Activated CD4-positive, alpha-beta T cell treated with anti-CD3 and anti-CD28 coated beads for 36 hours (primary cell): ENCODE measurements at regions not wholly inside any gene's neighbourhood (a gene's known extent, or its start where the extent isn't known, plus 50 kb on each side); places are given as distances from the start of the nearest gene placed in this dataset.

Experiments used
- ATAC-seq: fragments of 200-7000 bp; cut with Tn5 transposase; one replicate; pipeline ENCODE4 v1.10.0; 2021; ENCODE audit warnings: mild to moderate bottlenecking, moderate library complexity
- CTCF ChIA-PET: fragments of 350-600 bp; sonication (Branson Sonifier 250); formaldehyde crosslinking; loops from one replicate; lab custom pipeline; 2021; ENCODE audit warnings: antibody characterized with exemption; lab: Charles Lee
- POLR2A ChIA-PET: fragments of 350-600 bp; sonication (Branson Sonifier 250); formaldehyde crosslinking; loops from one replicate; lab custom pipeline; 2021; ENCODE audit warnings: antibody characterized with exemption, inconsistent platforms; lab: Charles Lee
- DNase-seq: peaks from one replicate; pipeline ENCODE4 v3.0.0-alpha.2; 2020
- H3K27ac Mint-ChIP-seq: one replicate; pipeline ENCODE4 v1.8.0; 2021; ENCODE audit warnings: mixed read lengths
- H3K27me3 Mint-ChIP-seq: one replicate; pipeline ENCODE4 v1.8.0; 2021; ENCODE audit warnings: mixed read lengths
- H3K36me3 Mint-ChIP-seq: one replicate; pipeline ENCODE4 v1.8.0; 2021; ENCODE audit warnings: low read depth, mixed read lengths
- H3K4me1 Mint-ChIP-seq: one replicate; pipeline ENCODE4 v1.8.0; 2021; ENCODE audit warnings: mixed read lengths
- H3K4me3 Mint-ChIP-seq: one replicate; pipeline ENCODE4 v1.8.0; 2021; ENCODE audit warnings: mild to moderate bottlenecking, moderate library complexity, mixed read lengths
- H3K9me3 Mint-ChIP-seq: one replicate; pipeline ENCODE4 v1.8.0; 2021; ENCODE audit warnings: low read depth, mixed read lengths
- intact Hi-C, 2 experiments: fragments of 100-400 bp; cut with DNase I in 1 of 2; cut with micrococcal nuclease in 1 of 2; formaldehyde crosslinking; loops; one replicate each; pipeline versions ENCODE4 v1.14.2 to v1.15.1; 2022 to 2024; cut with DNase I, micrococcal nuclease

DNA sequence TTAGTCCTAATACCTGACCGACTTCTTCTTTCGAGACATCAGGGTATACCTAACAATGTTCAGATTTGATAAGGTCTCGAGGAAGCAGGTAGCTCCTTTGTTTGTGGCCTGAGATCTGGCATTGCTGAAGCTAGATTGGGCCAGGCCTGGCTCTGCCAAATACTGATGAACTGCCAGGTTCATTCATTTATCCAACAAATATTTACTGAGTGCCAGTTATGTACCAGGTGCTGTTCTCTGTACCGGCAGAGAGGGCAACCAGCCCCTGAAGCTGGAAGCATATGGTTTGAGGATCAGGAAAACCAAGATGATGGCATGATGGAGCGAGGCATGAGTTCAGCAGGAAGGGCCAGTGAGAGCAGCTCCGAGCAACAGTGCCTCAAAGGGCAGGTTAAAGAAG lies 196.2 kb upstream of the NSMCE3 start:
- CTCF ChIA-PET, result no interaction called here
- DNase-seq (no peak), ATAC-seq (no peak)
- H3K4me3 Mint-ChIP-seq, result no peak overlapping the region
- no peaks in the 10 kb centered on the region for H3K4me1 Mint-ChIP-seq
- intact Hi-C loops, result no loop called here
- H3K27ac Mint-ChIP-seq, result no peak overlapping the region
- no peaks in the 10 kb centered on the region for H3K9me3 Mint-ChIP-seq
- H3K36me3 Mint-ChIP-seq, result no peaks in the 10 kb centered on the region
- peaks cover 8% of the 10 kb centered on the region for H3K27me3 Mint-ChIP-seq
- POLR2A ChIA-PET, result no interaction called here

GRCh38 chr15:29465196-29465595 lies 195.6 kb upstream of the NSMCE3 start:
- no peak overlapping the region for H3K27ac Mint-ChIP-seq
- intact Hi-C loops, result no loop called here
- H3K4me3 Mint-ChIP-seq, result no peak overlapping the region
- H3K9me3 Mint-ChIP-seq, result no peaks in the 10 kb centered on the region
- ATAC-seq, result no peak
- H3K36me3 Mint-ChIP-seq, result no peaks in the 10 kb centered on the region
- no peaks in the 10 kb centered on the region for H3K4me1 Mint-ChIP-seq
- no peak for DNase-seq
- ChIA-PET POLR2A (no interaction called here), CTCF (no interaction called here)
- H3K27me3 Mint-ChIP-seq, result peaks cover 8% of the 10 kb centered on the region

GRCh38 chr15:29461877-29462276 lies 192.3 kb upstream of the NSMCE3 start:
- Mint-ChIP-seq H3K27ac (no peak overlapping the region), H3K36me3 (no peaks in the 10 kb centered on the region), H3K9me3 (no peaks in the 10 kb centered on the region), H3K4me3 (no peak overlapping the region), H3K4me1 (no peaks in the 10 kb centered on the region), H3K27me3 (peaks cover 8% of the 10 kb centered on the region)
- ChIA-PET CTCF (no interaction called here), POLR2A (no interaction called here)
- intact Hi-C loops, result no loop called here
- no peak for DNase-seq
- peak; percentile 51 for ATAC-seq

DNA sequence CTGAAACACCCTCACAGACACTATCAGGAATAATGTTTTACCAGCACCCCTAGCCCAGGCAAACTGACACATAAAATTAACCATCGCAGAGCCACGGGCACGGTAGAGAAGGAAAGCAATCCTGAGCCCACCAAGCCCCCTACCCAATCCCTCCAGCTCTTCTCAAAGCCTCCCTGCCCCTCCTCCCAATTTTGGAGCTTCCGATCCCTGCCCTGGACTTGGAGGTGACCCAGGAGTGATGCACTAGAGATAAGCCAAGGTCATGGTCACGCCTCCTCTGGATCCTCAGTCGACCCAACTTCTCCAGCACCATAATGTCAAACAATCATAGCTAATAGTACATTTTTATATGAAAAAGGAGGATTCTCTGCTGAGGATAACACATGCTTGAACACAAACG lies 188.7 kb upstream of the NSMCE3 start:
- H3K27ac Mint-ChIP-seq, result no peak overlapping the region
- ATAC-seq, result no peak
- DNase-seq, result no peak
- no peaks in the 10 kb centered on the region for H3K9me3 Mint-ChIP-seq
- ChIA-PET POLR2A (no interaction called here), CTCF (interaction anchor here (1.8 kb wide), 1 partner anchor 9 kb away, joined by 3 read pairs; no protein-coding TSS in a partner anchor)
- H3K27me3 Mint-ChIP-seq, result peaks cover 4% of the 10 kb centered on the region
- no peaks in the 10 kb centered on the region for H3K36me3 Mint-ChIP-seq
- intact Hi-C loops, result no loop called here
- no peak overlapping the region for H3K4me3 Mint-ChIP-seq
- peaks cover 3% of the 10 kb centered on the region for H3K4me1 Mint-ChIP-seq

DNA sequence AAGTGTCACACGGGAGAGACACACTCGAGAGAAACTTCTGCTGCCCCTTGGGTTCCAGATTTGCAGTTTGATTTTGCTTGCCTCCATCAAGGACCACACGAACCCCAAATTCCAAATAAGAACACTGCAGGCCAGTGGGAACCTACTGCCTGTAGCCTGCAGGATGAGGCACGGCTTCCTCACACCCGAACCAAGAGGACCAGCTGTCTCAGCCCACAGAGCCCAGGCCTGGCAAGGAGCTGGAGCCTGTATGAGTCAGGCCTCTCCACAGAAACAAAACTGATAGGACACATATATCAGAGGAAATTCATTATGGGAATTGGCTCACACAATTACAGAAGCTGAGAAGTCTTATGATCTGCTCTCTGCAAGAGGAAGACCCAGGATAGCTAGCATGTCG lies 188.1 kb upstream of the NSMCE3 start:
- POLR2A ChIA-PET, result no interaction called here
- H3K4me3 Mint-ChIP-seq, result no peak overlapping the region
- DNase-seq (no peak), ATAC-seq (no peak)
- intact Hi-C loops, result no loop called here
- no peak overlapping the region for H3K27ac Mint-ChIP-seq
- CTCF ChIA-PET, result interaction anchor here (1.8 kb wide), 1 partner anchor 9 kb away, joined by 3 read pairs; no protein-coding TSS in a partner anchor
- H3K9me3 Mint-ChIP-seq, result no peaks in the 10 kb centered on the region
- peaks cover 4% of the 10 kb centered on the region for H3K27me3 Mint-ChIP-seq
- H3K36me3 Mint-ChIP-seq, result no peaks in the 10 kb centered on the region
- peaks cover 8% of the 10 kb centered on the region for H3K4me1 Mint-ChIP-seq

- no peak for ATAC-seq
- no peak overlapping the region for H3K4me3 Mint-ChIP-seq
- CTCF ChIA-PET, result interaction anchor here (1.8 kb wide), 1 partner anchor 8 kb away, joined by 3 read pairs; no protein-coding TSS in a partner anchor
- H3K27me3 Mint-ChIP-seq, result peaks cover 4% of the 10 kb centered on the region
- POLR2A ChIA-PET, result no interaction called here
- no peak for DNase-seq
- H3K4me1 Mint-ChIP-seq, result peaks cover 10% of the 10 kb centered on the region
- no peaks in the 10 kb centered on the region for H3K36me3 Mint-ChIP-seq
- intact Hi-C loops, result no loop called here
- H3K27ac Mint-ChIP-seq, result no peak overlapping the region
- no peaks in the 10 kb centered on the region for H3K9me3 Mint-ChIP-seq
Observed at GRCh38 chr15:29456964-29457363, 187.3 kb upstream of the NSMCE3 start.

- H3K4me3 Mint-ChIP-seq, result no peak overlapping the region
- intact Hi-C loops, result no loop called here
- H3K36me3 Mint-ChIP-seq, result no peaks in the 10 kb centered on the region
- H3K4me1 Mint-ChIP-seq, result peaks cover 10% of the 10 kb centered on the region
- H3K27me3 Mint-ChIP-seq, result no peaks in the 10 kb centered on the region
- no peak overlapping the region for H3K27ac Mint-ChIP-seq
- ChIA-PET POLR2A (no interaction called here), CTCF (no interaction called here)
- H3K9me3 Mint-ChIP-seq, result no peaks in the 10 kb centered on the region
- ATAC-seq, result no peak
- no peak for DNase-seq
Observed at GRCh38 chr15:29456255-29456654, 186.6 kb upstream of the NSMCE3 start.

DNA sequence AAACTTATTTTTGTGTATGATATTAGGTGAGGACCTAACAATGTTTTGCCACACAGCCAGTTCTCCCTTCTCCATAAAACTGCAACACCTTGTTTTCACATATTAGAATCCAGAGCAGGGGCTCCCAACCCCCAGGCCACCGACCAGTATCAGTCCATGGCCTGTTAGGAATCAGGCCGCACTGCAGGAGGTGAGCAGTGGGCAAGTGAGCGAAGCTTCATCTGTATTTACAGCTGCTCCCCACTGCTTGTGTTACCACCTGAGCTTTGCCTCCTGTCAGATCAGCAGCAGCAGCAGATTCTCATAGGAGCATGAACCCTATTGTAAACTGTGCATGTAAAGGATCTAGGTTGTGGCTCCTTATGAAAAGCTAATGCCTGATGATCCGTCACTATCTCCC lies 185.9 kb upstream of the NSMCE3 start:
- no peaks in the 10 kb centered on the region for H3K36me3 Mint-ChIP-seq
- DNase-seq (no peak), ATAC-seq (no peak)
- no peak overlapping the region for H3K4me3 Mint-ChIP-seq
- POLR2A ChIA-PET, result no interaction called here
- peaks cover 10% of the 10 kb centered on the region for H3K4me1 Mint-ChIP-seq
- no peak overlapping the region for H3K27ac Mint-ChIP-seq
- CTCF ChIA-PET, result no interaction called here
- H3K9me3 Mint-ChIP-seq, result no peaks in the 10 kb centered on the region
- intact Hi-C loops, result no loop called here
- no peaks in the 10 kb centered on the region for H3K27me3 Mint-ChIP-seq

GRCh38 chr15:29455055-29455454 lies 185.4 kb upstream of the NSMCE3 start:
- ChIA-PET CTCF (no interaction called here), POLR2A (no interaction called here)
- H3K27ac Mint-ChIP-seq, result no peak overlapping the region
- H3K4me1 Mint-ChIP-seq, result peaks cover 10% of the 10 kb centered on the region
- no peaks in the 10 kb centered on the region for H3K9me3 Mint-ChIP-seq
- intact Hi-C loops, result no loop called here
- H3K36me3 Mint-ChIP-seq, result no peaks in the 10 kb centered on the region
- H3K4me3 Mint-ChIP-seq, result no peak overlapping the region
- no peaks in the 10 kb centered on the region for H3K27me3 Mint-ChIP-seq
- no peak for DNase-seq
- ATAC-seq, result no peak

- Mint-ChIP-seq H3K4me3 (no peak overlapping the region), H3K27me3 (no peaks in the 10 kb centered on the region), H3K27ac (no peak overlapping the region), H3K36me3 (no peaks in the 10 kb centered on the region), H3K9me3 (no peaks in the 10 kb centered on the region), H3K4me1 (peaks cover 10% of the 10 kb centered on the region)
- intact Hi-C loops, result no loop called here
- ChIA-PET CTCF (no interaction called here), POLR2A (no interaction called here)
- DNase-seq, result no peak
- no peak for ATAC-seq
Observed at GRCh38 chr15:29454506-29454905, 184.9 kb upstream of the NSMCE3 start.

DNA sequence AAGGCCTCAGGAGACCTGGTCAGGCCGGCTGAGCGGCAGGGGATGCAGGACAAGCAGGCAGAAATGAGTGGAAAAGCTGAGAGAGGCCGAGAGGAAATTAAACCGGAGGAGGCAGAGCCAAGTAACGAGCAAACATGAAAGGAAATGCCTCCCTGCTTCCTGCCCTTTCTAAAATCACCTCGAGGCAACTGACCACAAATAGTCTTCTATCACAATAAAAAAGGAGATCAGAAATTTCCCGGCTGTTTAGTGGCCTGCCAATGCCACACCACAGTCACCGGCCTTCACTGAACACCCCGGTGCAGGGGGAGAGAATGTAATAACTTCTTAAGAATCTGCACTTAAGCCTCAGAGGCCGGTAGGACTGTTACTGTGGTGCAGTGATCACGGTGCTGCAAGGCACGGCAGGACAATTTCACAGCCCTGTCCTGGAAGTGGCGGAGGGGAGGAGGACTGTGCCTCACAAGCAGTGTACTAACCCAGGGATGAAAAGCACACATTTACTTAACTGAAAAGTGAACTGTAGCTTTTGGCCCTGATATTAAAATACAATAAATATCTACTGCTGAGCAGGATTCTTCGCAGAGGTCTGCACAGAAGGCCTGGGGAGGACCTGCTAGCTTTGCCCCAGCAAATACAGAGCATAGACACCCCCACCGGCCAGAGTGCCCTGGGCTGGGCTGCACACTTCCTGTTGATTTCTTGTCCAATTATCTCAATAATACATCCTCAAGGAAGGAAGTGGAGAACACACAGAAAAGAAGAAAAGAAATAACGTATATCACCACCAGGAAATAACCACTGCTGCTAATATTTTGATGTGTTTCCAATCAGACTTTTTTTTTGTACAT lies 183.5 kb upstream of the NSMCE3 start:
- Mint-ChIP-seq H3K27ac (no peak overlapping the region), H3K4me1 (peaks cover 10% of the 10 kb centered on the region), H3K9me3 (no peaks in the 10 kb centered on the region), H3K36me3 (no peaks in the 10 kb centered on the region), H3K27me3 (peaks cover 3% of the 10 kb centered on the region), H3K4me3 (no peak overlapping the region)
- POLR2A ChIA-PET, result no interaction called here
- CTCF ChIA-PET, result interaction anchor here (0.5 kb wide), 1 partner anchor 490 kb away, joined by 3 read pairs; no protein-coding TSS in a partner anchor
- DNase-seq (no peak), ATAC-seq (no peak)
- intact Hi-C loops, result no loop called here

- H3K9me3 Mint-ChIP-seq, result no peaks in the 10 kb centered on the region
Observed at GRCh38 chr15:29451201-29451781, 181.7 kb upstream of the NSMCE3 start.

More at GRCh38 chr15:29451201-29451781, 181.7 kb upstream of the NSMCE3 start:
- no peak for ATAC-seq
- Mint-ChIP-seq H3K36me3 (no peaks in the 10 kb centered on the region), H3K4me1 (peaks cover 10% of the 10 kb centered on the region), H3K4me3 (no peak overlapping the region), H3K27me3 (peaks cover 5% of the 10 kb centered on the region), H3K27ac (no peak overlapping the region)
- ChIA-PET CTCF (no interaction called here), POLR2A (no interaction called here)
- DNase-seq, result no peak
- intact Hi-C loops, result no loop called here
